ENCODE measurements at regions not wholly inside any gene's neighbourhood (a gene's known extent, or its start where the extent isn't known, plus 50 kb on each side); places are given as distances from the start of the nearest gene placed in this dataset.

DNA sequence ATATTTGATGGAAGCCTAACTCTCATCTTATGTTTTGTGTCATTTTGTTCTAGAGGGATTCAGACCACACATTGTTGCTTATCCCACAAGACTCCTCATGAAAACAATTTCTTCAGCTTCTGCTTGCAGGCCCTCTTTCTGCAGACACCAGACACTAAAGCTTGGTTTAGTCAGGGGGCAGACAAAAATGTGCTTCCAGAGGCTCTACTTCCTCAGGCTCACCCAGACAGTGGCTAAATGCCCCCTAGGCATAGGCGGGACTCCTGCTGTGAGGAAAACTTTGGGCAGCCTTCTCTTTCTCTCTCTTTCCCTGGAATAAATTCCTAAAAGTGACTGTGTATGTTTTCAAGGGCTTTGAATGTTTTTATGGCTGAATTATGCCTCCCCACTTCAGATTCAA, 435.4 kb upstream of the ATP11B start:
- no peak for TF ChIP-seq CTCF (IDR thresholded peaks at IDR 0.05)
- no peak for TF ChIP-seq POLR2A (IDR thresholded peaks at IDR 0.05)

All from testis (tissue), 2 donors.